GM12878 (cell line): ENCODE measurements at regions not wholly inside any gene's neighbourhood (a gene's known extent, or its start where the extent isn't known, plus 50 kb on each side); places are given as distances from the start of the nearest gene placed in this dataset.

Source experiments
- ATAC-seq: fragments of 200-7000 bp; cut with Tn5 transposase; 3 replicates; pipeline ENCODE4 v1.9.1; 2020; ENCODE audit warnings: mild to moderate bottlenecking, moderate library complexity
- BruUV-seq: library from RNA; stranded (reverse); fragments of 400-500 nt; replicated peaks from 2 replicates; lab custom pipeline; 2021; lab: Mats Ljungman, UMichigan
- CTCF ChIA-PET: fragments of 300-600 bp; sonication (Branson Sonifier 250); formaldehyde crosslinking; extraction: SDS; loops from one replicate; lab custom pipeline; 2021; ENCODE audit warnings: inconsistent platforms; lab: Yijun Ruan, JAX
- POLR2A ChIA-PET: fragments of 350-600 bp; formaldehyde crosslinking; extraction: SDS; loops from one replicate; lab custom pipeline; 2021; ENCODE audit warnings: inconsistent platforms; lab: Charles Lee
- RAD21 ChIA-PET: fragments of 300-600 bp; sonication (Branson Sonifier 250); formaldehyde crosslinking; loops from one replicate; lab custom pipeline; 2023; ENCODE audit warnings: antibody characterized with exemption; ENCODE audit not compliant: unreplicated experiment; lab: Charles Lee
- SMC1A ChIA-PET: fragments of 300-600 bp; sonication (Branson Sonifier 250); formaldehyde crosslinking; loops from one replicate; lab custom pipeline; 2023; ENCODE audit not compliant: unreplicated experiment, uncharacterized antibody; lab: Charles Lee
- DNase-seq: peaks from one replicate; pipeline ENCODE4 v3.0.0-alpha.2; 2011; ENCODE audit warnings: low read depth, low spot score
- FAIRE-seq: peaks from 3 replicates; lab custom pipeline; 2011; peaks lifted over from hg19 to GRCh38; lab: Jason Lieb, UNC
- H2AFZ ChIP-seq: 2 replicates; pipeline ENCODE4 v1.6.0; 2011; ENCODE audit warnings: low read depth, low read length, control low read depth; ENCODE audit not compliant: control insufficient read depth
- H3K27ac ChIP-seq: 2 replicates; pipeline ENCODE4 v1.5.1; 2011; ENCODE audit warnings: control low read depth; ENCODE audit not compliant: control insufficient read depth, insufficient read depth
- H3K27me3 ChIP-seq, 2 experiments: replicated peaks in 1 of 2; 2 replicates each; pipeline versions ENCODE4 v1.6.0 to v1.6.1; 2011; ENCODE audit warnings: low read length in 1 of 2; ENCODE audit not compliant: control insufficient read depth in 2 of 2, insufficient read depth in 2 of 2
- H3K36me3 ChIP-seq, 2 experiments: 2 replicates each; pipeline ENCODE4 v1.5.1; 2011; ENCODE audit warnings: low read length in 1 of 2; ENCODE audit not compliant: control insufficient read depth in 2 of 2, insufficient read depth in 2 of 2
- H3K4me1 ChIP-seq: 2 replicates; pipeline ENCODE4 v1.6.1; 2011; ENCODE audit warnings: mild to moderate bottlenecking, low read length, moderate library complexity, mixed read lengths; ENCODE audit not compliant: control insufficient read depth, insufficient read depth
- H3K4me2 ChIP-seq: 2 replicates; pipeline ENCODE4 v1.6.0; 2011; ENCODE audit warnings: control low read depth; ENCODE audit not compliant: control insufficient read depth, insufficient read depth
- H3K4me3 ChIP-seq: fragments of 200-600 bp; sonication (generic); 2 replicates; pipeline ENCODE4 v1.5.1; 2016
- H3K79me2 ChIP-seq: 2 replicates; pipeline ENCODE4 v1.6.0; 2011; ENCODE audit warnings: low read length; ENCODE audit not compliant: control insufficient read depth, insufficient read depth
- H3K9ac ChIP-seq: 2 replicates; pipeline ENCODE4 v1.8.0; 2011; ENCODE audit warnings: low read length, control low read depth, mixed read lengths; ENCODE audit not compliant: control insufficient read depth, insufficient read depth
- H3K9me3 ChIP-seq: replicated peaks from 3 replicates; pipeline ENCODE4 v1.5.1; 2011; ENCODE audit warnings: mild to moderate bottlenecking, low read length; ENCODE audit not compliant: control insufficient read depth, insufficient read depth
- H4K20me1 ChIP-seq: 2 replicates; pipeline ENCODE4 v1.6.0; 2011; ENCODE audit not compliant: control insufficient read depth, insufficient read depth
- BCL3 ChIP-seq: IDR thresholded peaks from 2 replicates; pipeline ENCODE4 v1.6.1; 2011; ENCODE audit warnings: borderline replicate concordance, low read depth, mild to moderate bottlenecking, moderate library complexity, low read length; ENCODE audit not compliant: insufficient read depth, poor library complexity, severe bottlenecking
- IKZF2 ChIP-seq, 2 experiments: fragments of 450-650 bp; IDR thresholded peaks; 2 replicates each; pipeline ENCODE4 v1.6.1; 2017; ENCODE audit warnings: mild to moderate bottlenecking in 2 of 2, moderate library complexity in 2 of 2
- LARP7 ChIP-seq: fragments of 450-650 bp; IDR thresholded peaks from 2 replicates; pipeline ENCODE4 v1.6.1; 2017; ENCODE audit warnings: mild to moderate bottlenecking
- REST ChIP-seq: IDR thresholded peaks from 2 replicates; pipeline ENCODE4 v1.6.1; 2012; ENCODE audit warnings: mild to moderate bottlenecking, low read depth, low read length
- SIN3A ChIP-seq: IDR thresholded peaks from 2 replicates; pipeline ENCODE4 v1.6.1; 2012; ENCODE audit warnings: low read depth, low read length, improper control_type of control experiment
- WGBS: methylation state at CpG from one replicate; pipeline ENCODE4 v1.1.6; 2016; ENCODE audit warnings: low lambda C conversion rate; ENCODE audit not compliant: insufficient replicate concordance, insufficient coverage; ENCODE audit errors: missing lambda C conversion rate; 5-methylcytosine and 5-hydroxymethylcytosine counted together
- in situ Hi-C: fragments of 300-500 bp; cut with MboI; formaldehyde crosslinking; loops from 9 replicates; pipeline ENCODE4 v1.14.3; 2018; ENCODE audit warnings: mixed read lengths
- intact Hi-C: fragments of 100-400 bp; cut with micrococcal nuclease; formaldehyde crosslinking; loops from one replicate; pipeline ENCODE4 v1.14.2; 2022; ENCODE audit not compliant: unreplicated experiment

- Histone ChIP-seq H3K79me2 (no peaks in the 10 kb centered on the region), H4K20me1 (no peaks in the 10 kb centered on the region), H3K36me3 (no peaks in the 10 kb centered on the region), H3K9ac (no peak overlapping the region), H3K4me1 (no peaks in the 10 kb centered on the region), H3K27ac (no peak overlapping the region), H2AFZ (no peak overlapping the region), H3K9me3 (no peaks in the 10 kb centered on the region), H3K4me2 (no peak overlapping the region), H3K4me3 (no peak overlapping the region), H3K27me3 (peaks cover 0 to 2% of the 10 kb centered on the region in 2 experiments; a peak in 2 of 4 replicates)
- 23% methylated on average over 24 of the region's 24 CpGs for WGBS
- CTCF ChIA-PET, result no interaction called here
- DNase-seq (no peak), ATAC-seq (no peak), FAIRE-seq (no peak)
- SMC1A ChIA-PET, result no interaction called here
- RAD21 ChIA-PET, result no interaction called here
- in situ Hi-C loops (no loop called here), intact Hi-C loops (loop anchor here (10.0 kb wide), 1 partner anchor 277 kb away; no protein-coding TSS in a partner anchor)
- no peak for TF ChIP-seq IKZF2 (IDR thresholded peaks at IDR 0.05)
- TF ChIP-seq LARP7, result no peak
- TF ChIP-seq REST, result no peak
- TF ChIP-seq BCL3, result peak; percentile 72
- no peak for TF ChIP-seq SIN3A
- no TSS peak for BruUV-seq
- POLR2A ChIA-PET, result no interaction called here
Measured at GRCh38 chr17:79427621-79428539, 183.0 kb downstream of the RBFOX3 start.
